Activated CD4-positive, alpha-beta T cell treated with anti-CD3 and anti-CD28 coated beads for 48 hours (primary cell): ENCODE measurements at regions not wholly inside any gene's neighbourhood (a gene's known extent, or its start where the extent isn't known, plus 50 kb on each side); places are given as distances from the start of the nearest gene placed in this dataset.
"Not testable (repeated sequence)": the region's sequence is repeated elsewhere in the genome, so short reads cannot be mapped to it uniquely, and the experiment has no call there.

Experiments used
- DNase-seq: peaks from one replicate; pipeline ENCODE4 v3.0.0-alpha.2; 2020

- DNase-seq, result no peak
Measured at GRCh38 chr10:123381224-123381623, 227.0 kb downstream of the BUB3 start.

DNA sequence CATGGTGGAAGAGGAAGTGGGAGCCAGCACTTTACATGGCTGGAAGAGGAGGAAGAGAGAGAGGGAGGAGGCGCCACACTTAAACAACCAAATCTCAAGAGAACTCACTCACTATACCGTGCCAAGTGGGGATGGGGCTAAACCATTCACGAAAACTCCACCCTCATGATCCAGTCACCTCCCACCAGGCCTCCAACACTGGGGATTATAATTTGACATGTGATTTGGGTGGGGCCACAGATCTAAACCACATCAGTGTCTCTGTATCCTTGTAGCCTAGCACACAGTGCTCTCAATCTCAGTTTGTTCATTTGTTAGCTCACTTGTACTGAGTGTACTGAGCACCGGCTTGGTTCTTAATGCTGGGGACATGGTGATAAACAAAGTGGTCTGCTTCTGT, 228.3 kb downstream of the BUB3 start:
- DNase-seq, result no peak

DNA sequence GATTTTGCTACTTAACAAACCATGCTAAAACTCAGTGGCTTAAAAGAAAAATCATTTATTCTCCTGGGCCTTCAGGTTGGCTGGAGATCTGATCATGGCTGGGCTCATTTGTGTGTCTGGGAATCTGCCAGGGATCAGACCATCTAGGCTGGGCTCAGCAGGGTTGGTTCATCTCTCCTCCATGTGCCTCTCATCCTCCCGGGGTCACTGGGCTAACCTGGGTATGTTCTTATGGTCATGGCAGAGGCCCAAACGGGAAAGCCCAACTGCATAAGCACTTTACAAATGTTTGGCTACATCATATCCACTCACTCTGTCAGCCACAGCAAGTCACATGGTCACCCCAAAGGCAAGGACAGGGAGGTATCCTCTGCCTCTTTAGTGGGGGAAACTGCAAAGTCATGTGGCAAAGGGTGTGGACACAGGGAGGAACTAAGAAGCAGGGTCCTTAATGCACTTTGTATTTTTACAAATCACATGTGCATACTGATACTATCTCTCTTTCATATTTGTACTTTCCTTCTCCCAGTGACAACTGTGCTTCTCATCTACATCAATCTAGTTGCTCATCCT, 231.4 kb downstream of the BUB3 start:
- DNase-seq, result no peak

DNA sequence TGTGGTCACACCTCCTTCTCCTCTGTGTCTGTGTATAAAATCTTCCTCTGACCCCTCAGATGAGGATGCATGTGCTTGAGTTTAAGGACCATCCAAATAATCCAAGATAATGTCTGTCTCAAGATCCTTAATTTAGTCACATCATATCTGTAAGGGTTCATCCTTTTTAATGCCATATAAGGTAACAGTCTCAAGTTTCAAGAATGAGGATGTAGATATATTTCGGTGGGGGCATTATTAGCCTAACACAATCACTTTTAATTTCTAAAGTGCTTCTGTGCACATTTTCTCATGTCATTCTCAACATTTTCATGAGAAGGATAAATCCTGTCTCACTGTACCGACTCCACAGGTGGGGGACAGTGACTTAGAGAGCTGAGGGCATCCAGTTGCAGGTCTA, 235.3 kb downstream of the BUB3 start:
- DNase-seq, result no peak

DNA sequence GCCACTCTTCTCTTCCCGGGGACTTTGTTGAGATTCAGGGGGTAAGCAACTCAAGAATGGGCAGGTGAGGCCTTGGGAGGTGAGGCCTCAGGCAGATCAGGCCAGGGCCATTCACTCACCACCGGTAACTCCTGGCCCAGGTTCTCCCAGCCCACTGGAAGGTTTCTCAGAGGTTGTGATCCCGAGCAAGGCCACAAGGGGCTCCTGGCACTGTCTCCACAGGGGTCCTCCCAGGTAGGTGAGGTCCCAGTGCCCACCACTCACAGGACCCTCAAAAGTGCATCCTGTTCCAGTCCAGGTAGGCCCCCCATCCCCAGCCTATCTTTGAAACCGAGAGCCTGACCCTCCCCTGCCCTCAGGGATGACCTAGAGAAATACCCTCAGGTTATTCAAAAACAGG, 236.1 kb downstream of the BUB3 start:
- DNase-seq, result no peak

DNA sequence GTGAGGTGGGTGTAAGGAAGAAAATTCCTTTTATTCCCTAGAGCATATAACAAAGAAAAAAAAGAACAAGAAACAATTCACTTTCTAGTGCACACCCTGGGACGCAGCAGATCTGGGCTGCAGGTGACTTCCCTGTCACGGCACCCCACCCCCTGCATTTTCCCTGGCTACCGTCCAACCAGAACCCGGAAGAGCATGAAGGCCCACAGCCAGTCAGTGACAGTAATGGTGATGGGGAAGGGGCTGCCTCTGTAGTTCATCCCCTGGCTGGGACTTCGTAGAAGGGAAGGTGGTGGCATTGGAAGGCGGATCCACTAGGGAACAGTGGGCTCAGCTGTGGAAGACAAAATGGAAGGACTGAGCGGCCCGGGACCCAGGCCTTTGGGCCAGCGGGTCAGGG, 236.7 kb downstream of the BUB3 start:
- no peak for DNase-seq

- DNase-seq, result no peak
Measured at GRCh38 chr10:123391275-123392028, 237.2 kb downstream of the BUB3 start.

DNA sequence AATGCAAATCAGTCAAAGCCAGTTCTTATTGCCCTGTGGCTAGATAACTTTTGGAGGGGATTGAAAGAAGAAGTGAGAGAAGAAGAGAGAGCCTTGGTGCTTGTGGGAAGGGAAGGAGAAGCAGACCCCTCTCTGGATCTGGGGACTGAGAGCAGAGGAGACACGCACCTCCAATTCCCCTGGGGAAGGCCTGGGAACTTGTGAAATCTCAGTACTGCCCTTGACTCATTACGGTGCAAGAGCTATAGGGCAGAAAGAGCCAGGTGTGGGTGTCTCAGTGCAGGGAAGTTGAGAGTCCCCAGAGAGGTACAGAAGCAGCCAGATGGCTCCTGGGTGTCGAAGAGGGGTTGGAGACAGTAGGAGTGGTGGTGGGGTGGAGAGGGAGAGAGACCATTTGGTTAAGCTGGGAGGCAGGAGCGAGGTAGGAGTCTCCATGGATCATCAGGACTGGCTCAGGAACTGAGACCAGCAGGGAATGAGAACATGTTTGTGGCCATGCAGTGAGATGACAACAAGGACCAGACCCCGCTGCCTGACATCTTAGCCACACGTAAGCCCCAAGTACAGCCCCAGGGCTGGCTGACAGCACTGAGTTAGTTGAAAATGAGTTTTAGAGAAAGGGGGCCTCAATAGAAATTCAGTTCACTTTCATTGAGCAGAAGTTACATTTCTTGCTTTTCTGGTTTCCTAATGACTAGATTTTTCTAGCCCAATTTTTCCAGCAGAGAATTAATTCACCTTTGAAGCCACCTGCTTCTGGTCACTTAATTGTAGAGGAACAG, 238.2 kb downstream of the BUB3 start:
- no peak for DNase-seq

DNA sequence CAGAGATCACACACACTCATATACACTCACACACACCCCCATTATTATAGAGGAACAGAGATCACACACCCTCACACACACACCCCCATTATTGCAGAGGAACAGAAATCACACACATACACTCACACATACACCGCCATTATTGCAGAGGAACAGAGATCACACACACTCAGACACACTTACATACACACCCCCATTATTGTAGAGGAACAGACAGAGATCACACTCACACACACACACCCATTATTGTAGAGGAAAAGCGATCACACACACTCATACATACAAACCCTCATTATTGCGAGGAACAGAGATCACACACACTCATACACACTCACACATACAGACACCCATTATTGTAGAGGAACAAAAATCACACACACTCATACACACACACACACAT, 239.0 kb downstream of the BUB3 start:
- DNase-seq, result no peak

DNA sequence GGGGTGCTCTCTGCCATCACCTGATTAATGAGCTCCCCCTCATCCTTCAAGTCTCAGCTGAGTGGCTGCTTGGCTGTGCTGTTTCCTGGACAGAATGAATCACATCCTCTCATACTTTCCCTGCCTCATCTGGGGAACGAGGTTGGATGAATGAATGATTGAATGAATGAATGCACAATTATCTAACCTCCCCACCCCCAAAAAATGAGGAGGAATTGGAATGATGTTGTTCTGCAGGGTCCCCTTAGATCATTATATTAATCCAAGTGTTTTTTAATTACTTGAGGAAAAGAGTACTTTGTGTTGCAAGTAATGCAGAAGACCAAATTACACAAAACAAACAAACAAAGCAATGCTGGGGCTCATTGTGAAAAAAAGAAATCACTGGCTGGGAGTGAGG, 240.2 kb downstream of the BUB3 start:
- DNase-seq, result no peak

DNA sequence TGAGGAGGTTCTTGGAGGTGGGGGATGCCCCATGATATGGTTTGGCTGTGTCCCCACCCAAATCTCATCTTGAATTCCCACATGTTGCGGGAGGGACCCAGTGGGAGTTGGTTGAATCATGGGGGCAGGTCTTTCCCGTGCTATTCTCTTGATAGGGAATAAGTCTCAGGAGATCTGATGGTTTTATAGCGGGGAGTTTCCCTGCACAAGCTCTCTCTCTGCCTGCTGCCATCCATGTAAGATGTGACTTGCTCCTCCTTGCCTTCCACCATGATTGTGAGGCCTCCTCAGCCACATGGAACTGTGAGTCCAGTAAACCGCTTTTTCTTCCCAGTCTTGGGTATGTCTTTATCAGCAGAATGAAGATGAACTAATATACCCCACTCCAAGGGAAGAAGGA, 241.0 kb downstream of the BUB3 start:
- DNase-seq, result not testable (repeated sequence)

- no peak for DNase-seq
Measured at GRCh38 chr10:123395906-123396305, 241.7 kb downstream of the BUB3 start.

DNA sequence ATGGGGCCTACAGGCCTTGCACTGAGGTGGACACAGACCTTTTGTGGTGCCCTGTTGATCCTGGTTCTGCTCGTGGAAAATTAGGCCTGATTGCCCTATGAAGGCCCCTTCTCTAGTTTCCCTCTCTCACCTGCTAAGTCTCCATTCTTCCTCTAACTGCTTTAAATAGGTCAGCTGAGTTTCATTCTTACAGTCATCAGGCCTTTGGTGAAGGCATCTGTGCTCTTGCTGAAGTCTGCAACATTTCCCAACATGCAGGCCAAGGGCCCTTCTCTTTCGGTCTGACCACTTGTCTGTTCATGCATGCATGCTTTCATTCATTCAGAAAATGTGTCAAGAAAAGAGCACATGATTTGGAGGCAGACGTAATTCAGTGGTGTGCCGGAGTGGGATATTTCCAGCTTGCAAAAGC, 244.0 kb downstream of the BUB3 start:
- no peak for DNase-seq

- no peak for DNase-seq
Measured at GRCh38 chr10:123398756-123399155, 244.6 kb downstream of the BUB3 start.

GRCh38 chr10:123399276-123399839, 245.2 kb downstream of the BUB3 start:
- DNase-seq, result no peak

- no peak for DNase-seq
Measured at GRCh38 chr10:123402021-123402420, 247.8 kb downstream of the BUB3 start.

DNA sequence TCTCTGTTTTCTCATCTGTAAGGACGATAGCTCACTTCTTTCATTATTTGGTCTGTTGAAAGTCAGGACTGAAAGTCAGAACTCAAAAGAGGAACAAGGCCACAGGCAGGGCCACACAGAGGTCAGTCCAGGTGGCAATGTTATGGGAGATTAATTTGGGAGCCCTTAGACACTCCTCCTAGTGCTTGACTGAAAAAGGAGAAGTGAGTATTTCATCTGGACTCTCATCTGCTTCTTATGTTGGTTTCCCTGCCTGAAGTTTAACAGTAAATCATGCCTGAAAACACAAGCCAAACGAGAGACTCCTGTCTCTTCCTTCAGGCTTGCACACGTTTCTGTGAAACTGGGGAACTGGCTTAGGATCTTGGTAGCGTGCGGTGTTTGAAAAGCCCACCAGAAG, 248.5 kb downstream of the BUB3 start:
- DNase-seq, result no peak

DNA sequence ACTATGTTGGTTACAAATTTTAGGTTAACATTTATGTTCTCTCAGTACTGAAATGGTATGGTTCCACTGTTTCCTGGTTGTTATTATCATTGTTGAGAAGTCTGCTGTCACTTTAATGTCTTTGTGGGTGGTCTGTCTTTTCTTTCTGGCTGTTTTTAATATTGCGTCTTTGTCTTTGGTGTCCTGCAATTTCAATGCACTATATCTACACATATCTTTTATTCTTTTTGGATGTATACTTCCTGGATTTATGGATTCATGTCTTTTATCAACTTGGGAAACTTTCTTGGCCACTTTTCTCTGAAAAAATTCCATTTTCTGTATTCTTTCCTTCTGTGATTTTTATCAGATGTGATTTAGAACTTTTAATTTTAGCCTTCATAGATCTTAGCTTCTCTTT, 250.2 kb downstream of the BUB3 start:
- DNase-seq, result no peak

DNA sequence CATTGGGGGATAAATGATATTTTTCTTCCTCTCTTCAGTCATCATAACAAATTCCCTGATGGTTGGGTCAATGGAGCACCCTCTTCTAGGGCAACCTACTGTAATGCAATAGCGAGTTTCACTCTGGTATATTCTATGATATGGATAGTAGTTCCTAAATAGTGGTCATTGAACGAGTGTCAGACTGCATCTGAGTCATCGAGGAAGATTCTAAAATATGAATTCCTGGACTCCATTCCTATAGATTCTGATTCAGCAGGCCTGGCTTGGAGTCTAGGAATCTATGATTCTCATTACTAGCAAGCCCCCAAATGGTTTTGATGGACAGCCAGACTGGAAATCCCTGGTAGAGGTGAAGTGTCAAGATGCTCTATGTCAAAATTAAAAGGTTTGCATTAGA, 254.5 kb downstream of the BUB3 start:
- no peak for DNase-seq

- DNase-seq, result no peak
Measured at GRCh38 chr10:123409426-123409825, 255.2 kb downstream of the BUB3 start.

DNA sequence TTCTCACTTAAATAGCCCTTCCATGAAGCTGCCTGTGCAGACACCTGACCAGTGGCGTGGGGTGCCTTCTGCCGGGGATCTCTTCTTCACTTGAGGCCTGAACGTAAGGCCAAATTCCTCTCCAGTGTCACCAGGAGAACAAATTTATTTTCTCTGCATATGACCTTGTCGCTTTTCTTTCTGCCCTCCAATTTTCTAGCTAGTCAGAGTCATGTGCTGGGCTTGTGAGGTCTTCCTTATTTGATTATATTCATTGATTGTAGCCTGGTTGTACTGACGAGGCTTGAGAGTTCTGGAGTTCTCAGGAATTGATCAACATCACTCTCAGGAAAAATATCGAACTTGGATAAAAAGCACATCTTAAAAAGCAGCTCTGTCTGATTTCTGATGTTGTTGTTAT, 255.7 kb downstream of the BUB3 start:
- no peak for DNase-seq

- DNase-seq, result no peak
Measured at GRCh38 chr10:123413353-123413752, 252.8 kb upstream of the GPR26 start.

DNA sequence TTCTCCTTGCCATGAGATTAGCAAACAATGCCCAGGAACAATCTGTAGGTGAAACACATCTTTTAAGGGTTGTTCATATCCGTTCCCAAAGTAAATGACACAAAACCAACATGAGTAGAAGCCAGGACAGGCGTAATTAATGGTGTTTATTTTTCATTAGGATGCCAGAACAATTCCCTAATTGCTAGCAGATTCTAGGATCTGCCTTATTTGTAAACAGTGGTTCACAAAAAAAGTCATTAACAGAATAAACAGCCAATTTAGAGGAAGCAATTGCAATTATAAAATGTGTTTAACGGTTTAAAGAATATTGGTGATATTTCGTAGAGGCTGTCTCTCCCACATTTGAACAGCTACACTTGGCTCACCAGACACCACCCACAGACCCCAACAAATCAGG, 250.6 kb upstream of the GPR26 start:
- no peak for DNase-seq

DNA sequence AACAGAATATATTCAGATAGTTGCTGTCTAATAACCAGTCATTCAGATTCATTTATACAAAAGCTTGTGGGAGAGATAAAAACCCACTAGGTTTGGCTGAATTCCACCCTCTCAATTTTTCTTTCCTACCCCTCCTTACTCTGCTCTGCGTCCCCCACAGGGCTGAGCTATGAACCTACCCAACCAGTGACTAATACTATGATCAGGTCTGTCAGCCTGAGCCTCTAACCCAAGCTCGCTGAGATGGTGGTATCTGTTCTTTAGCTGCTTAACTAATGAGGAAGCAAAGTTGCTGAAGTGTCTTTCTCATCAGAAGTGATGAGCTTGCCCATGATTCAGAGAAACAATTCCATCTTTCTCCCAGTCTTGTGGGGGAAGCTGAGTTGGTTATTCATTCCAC, 248.7 kb upstream of the GPR26 start:
- DNase-seq, result no peak
